ENCODE measurements at regions not wholly inside any gene's neighbourhood (a gene's known extent, or its start where the extent isn't known, plus 50 kb on each side); places are given as distances from the start of the nearest gene placed in this dataset.

GRCh38 chr4:175326796-175327195 lies 408.6 kb downstream of the ADAM29 start:
- TF ChIP-seq POLR2A (IDR thresholded peaks at IDR 0.05) (no peak), CTCF (IDR thresholded peaks at IDR 0.05) (no peak), EP300 (IDR thresholded peaks at IDR 0.05) (no peak)
